Stimulated activated CD8-positive, alpha-beta memory T cell treated with anti-CD3 and anti-CD28 coated beads, Interleukin-12 subunit alpha, Interleukin-12 subunit beta, amount 100 ng/mL, for 1 hour (primary cell): ENCODE measurements at regions not wholly inside any gene's neighbourhood (a gene's known extent, or its start where the extent isn't known, plus 50 kb on each side); places are given as distances from the start of the nearest gene placed in this dataset.
"Not testable (repeated sequence)": the region's sequence is repeated elsewhere in the genome, so short reads cannot be mapped to it uniquely, and the experiment has no call there.

Experiments used
- DNase-seq: peaks from one replicate; pipeline ENCODE4 v3.0.0-alpha.2; 2020; ENCODE audit warnings: low read depth

GRCh38 chr10:8338177-8338766 is 283.8 kb downstream of the GATA3 start:
- DNase-seq, result no peak

- no peak for DNase-seq
Measured at GRCh38 chr10:8344756-8345155, 290.3 kb downstream of the GATA3 start.

- no peak for DNase-seq
Measured at GRCh38 chr10:8346861-8347260, 292.4 kb downstream of the GATA3 start.

DNA sequence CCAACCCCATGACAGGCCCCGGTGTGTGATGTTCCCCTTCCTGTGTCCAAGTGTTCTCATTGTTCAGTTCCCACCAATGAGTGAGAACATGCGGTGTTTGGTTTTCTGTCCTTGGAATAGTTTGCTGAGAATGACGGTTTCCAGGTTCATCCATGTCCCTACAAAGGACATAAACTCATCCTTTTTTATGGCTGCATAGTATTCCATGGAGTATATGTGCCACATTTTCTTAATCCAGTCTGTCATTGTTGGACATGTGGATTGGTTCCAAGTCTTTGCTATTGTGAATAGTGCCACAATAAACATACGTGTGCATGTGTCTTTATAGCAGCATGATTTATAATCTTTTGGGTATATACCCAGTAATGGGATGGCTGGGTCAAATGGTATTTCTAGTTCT is 293.1 kb downstream of the GATA3 start:
- DNase-seq, result not testable (repeated sequence)

DNA sequence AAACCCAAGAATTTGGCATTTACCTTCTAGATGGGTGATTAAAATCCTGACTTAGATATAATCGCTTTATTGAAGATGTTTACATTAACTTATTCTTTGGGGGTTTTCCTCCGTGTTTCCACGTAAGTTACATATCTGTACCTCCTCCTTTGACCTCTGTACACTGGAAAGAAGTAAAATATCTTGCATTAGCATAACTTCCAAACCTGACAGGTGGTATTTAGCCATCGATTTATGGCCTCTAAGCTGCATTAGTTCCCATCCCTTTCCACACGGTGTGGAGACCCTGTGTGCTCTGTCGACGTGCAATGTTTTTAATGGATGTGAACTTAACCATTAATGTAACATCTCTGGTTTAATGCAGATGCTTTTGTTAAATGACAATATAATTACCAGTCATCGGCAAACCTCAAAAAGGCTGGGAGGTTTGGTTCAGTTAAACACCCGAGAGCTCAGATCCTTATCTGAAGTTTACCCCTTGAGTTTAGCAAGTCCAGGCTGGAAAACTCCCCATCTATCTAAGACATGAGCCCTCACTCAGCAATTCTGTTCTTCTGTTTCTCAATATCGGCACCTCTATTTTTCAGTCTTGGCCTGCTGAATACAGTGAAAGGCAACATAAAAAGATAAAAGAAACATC is 295.2 kb downstream of the GATA3 start:
- DNase-seq, result no peak

DNA sequence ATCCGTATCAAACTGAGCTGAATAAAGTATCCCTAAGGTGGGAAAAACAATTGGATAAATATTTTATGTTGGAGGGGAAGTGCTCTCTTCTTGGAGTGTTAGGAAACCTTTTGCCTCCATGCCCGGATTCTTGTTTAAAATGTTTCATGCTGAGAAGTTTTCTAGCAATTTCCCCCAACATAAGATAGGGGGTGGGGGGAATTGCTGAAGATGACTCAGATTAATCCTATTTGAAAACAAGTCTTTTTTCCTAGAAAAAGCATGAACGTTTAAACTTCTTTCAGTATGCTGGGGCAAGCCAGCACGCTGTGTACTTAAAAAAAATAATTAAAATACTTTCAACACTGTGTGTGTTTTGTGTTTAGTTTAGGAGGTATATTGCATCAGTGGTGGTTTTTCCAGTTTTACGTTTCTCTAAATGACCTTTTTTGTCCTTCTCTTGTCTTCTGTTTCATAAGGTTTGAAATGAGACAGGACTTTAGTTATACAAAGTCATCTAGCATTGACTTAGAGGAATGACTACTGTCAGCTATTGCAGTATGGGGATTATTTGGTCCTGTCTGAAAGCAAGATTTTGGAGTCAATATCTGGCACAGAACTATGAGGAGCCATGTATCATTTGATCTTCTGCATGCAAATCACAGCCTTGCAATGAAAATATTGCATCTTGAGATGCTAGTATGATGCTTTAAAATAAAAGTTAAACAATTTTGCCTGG is 295.9 kb downstream of the GATA3 start:
- no peak for DNase-seq

DNA sequence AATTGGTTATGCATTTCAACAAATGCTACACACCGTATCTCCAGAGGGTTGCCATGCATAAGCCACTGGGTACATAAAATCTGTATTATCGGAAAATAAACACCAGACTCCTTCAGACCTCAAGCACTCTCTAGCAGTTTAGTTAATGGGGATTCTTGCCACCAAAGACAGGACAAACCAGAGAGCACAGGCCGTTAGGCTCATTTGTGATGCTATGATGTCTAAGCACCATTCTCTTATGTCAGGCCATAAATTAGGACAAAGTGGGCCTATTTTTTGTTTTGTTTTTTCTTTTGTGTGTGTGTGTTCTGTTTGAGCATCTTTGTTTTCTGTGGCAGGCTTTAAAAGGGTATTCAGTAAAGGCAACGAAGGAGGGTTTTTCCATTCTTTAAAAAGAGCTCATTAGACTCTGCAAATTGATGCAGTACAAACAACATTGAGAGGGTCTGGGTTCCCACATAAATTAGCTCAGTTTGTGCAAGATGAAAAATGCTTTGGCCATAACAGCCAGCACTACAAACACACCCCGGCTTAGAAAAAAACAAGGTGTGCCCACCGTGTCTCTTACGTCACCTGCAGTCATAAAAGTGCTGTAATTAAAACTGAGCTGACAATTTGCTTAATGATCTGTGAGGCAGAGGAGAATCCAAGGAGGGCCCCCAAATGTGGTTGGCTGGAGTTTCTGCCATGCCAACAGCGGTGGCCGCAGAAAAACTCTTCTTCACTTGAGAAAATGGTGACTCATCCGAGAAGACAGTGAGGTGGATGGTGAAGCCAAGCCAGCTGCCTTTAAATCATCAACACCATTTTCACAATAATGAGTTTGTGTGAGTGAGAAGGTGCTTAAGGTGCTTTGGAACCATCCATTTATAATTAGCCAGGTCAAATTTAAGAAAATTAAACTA is 297.9 kb downstream of the GATA3 start:
- no peak for DNase-seq

- DNase-seq, result no peak
Measured at GRCh38 chr10:8356283-8356682, 301.8 kb downstream of the GATA3 start.

DNA sequence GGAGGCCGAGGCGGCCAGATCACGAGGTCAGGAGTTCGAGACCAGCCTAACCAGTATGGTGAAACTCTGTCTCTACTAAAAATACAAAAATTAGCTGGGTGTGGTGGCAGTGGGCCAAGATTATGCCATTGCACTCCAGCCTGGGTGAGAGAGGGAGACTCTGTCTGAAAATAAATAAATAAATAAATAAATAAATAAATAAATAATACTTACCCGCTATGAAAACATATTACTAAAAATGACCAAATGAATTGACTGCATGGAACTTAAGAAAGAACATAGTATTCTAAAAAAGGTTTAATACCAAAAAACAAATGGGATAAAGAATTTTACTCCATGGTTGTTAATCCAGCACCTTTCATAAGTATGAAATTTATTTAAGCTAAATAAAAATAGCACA is 305.0 kb downstream of the GATA3 start:
- DNase-seq, result no peak

DNA sequence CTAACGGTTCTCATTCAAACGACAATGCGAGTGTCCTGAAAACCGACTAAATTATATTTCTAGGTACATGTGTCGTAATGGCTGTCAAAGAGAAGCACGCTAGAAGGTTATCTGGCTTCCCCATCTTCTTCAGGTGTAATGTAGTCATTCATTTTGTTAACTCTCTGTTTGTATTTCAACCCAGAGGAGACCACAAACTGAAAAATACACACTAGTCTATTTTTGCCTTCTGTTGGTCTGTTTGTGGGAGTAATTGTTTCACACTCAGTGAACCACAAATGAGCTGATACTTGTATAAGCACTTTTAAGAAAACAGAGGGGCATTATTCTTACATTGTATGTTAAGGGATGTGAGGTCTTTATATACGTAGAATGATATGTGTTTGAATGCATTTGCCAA is 305.9 kb downstream of the GATA3 start:
- DNase-seq, result no peak

DNA sequence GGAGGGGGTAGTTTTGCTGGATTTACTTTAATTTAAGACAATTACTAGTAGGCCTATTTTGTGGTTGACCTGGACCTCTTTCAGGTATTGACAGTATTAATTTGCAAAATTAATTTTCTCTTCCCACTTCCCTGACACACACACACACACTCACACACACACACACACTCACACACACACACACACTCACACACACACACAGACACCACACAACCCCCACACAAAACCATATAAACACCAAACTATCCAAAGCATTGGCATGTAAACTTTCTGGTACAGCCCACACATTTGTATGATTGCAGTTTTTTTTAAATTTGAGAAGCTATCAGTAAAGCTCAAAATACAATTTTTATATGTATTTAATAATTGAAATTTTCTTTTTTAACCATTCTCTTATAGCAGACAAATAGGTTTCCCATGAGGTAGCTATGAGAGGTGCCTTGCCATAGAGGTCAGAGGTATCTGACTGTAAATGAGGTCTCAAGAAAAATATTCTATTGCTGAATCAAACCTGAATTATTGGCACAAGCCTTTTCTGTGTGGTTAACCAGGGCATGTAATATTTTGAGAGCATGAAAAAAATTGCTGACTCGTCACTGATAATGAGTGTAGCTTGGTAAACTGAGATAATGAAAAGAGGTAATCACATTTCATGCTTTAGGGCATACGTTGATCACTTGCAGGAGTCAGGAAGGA is 306.5 kb downstream of the GATA3 start:
- DNase-seq, result no peak

DNA sequence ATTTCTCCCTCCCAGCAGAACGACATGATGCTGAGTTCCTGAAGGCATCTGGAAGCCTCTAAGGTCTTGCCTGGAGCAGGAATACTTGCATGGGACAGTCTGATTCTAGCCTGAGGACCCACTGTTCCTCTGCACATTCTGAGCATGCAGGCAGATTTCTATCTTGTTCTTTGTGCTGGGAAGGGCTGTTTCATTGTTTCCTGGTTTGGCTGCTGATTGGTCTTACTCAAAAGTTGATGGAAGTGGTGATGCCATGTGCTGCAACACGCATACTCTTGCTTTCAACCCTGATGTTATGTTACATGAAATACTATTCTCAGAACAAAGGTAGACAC is 307.0 kb downstream of the GATA3 start:
- no peak for DNase-seq

DNA sequence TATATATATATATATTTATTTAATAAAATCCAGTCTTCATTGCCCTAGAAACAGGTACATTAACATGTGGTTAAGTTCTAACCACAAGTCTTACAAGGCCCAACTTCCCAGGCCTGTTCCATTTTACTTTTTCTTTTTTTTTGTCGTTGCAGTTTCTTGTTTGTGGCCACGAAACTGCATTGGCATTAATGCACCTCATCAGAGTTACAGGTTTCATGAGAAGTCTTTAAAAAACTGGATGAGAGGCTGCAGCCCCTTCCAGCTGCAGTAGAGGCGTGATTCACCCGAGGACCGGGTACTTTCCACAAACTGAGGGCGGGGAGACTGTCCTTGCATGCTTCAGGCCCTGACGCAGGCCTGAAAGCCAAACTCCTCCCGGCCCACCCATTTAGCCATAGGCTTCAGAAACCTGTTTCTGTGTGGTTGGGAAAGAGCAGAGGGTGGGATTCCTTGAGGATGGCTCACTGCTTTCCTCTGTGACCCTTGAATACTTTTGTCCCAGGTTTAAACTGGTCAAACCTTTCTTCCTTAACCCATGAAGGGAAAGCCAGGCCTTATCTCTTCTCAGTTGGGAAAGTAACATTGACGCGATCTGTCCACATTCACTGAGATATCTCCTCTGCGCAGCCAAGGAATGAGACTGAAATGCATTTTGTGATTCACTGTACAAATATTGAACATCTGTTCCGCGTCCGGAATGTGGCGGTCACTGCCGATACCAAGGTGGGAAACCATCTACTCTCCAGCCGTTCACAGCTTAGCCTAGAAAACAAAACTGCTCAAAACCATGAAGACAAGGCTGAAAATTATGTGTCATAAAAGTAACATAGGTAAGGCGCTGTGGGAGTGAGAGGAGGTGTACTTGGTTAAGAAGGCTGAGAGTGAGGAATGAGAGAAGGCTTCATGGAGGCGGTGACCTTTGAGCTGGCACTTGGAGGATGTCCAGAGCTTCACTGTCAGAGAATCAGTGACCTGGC is 311.7 kb downstream of the GATA3 start:
- DNase-seq, result peak; percentile 32

- not testable (repeated sequence) for DNase-seq
Measured at GRCh38 chr10:8367672-8368411, 313.4 kb downstream of the GATA3 start.

DNA sequence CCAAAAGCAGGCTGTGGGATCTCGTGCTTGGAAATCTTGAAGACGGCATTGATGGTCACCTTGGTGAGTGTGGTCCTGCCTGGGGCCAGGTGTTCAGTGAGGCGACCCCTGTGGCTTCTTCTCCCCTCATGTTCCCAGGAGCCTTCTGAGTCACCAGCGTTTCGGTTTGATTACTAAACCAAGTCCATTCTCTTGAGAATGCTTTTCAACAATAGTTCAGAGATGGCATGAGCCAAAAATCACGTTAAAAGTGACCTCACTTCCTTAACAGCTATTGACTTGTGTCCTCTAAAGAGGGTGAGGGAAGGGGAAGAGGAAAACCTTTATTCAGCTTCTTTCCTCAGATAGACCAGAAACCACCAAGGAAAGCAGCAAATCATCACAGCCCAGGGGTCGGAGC is 315.2 kb downstream of the GATA3 start:
- no peak for DNase-seq

GRCh38 chr10:8374334-8374733 is 319.8 kb downstream of the GATA3 start:
- DNase-seq, result no peak

- no peak for DNase-seq
Measured at GRCh38 chr10:8375137-8375536, 320.6 kb downstream of the GATA3 start.

DNA sequence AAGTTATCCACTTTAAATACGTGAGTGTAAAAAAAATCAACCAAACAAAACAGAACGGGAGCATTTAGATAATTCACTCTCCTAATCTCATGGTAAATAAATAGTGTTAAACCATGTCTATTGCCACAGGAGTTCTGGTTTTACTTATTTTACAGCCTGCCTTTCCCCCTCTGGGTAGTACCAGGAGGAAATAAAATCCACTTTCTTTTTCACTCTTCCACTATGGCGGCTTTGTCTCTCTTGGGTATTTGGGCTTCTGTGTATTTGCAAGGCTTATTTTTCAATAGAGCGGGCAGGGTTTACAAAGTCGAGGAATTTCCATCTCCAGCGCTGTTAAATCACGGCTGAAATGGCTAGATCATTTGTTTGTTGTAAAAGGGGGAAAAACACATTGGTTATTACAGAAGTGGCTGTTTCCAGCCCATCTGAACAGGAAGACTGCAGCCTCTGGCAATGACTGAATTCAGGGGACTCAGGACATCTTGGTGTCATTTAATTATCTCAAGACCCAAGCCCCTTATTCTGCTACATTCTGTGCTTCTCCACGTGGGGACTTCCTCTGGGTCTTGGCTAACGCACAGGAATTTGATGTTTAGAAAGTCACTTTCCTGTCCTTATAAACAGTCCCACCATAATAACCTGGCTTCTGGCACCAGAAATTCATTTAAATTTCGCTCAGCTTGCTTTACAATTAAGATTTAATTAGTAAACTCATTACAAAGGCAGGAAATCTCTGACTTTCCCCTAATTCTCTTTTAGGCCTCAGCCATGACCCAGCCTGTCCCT is 323.9 kb downstream of the GATA3 start:
- DNase-seq, result no peak
